Pons (tissue), 1 donor: ENCODE measurements at regions not wholly inside any gene's neighbourhood (a gene's known extent, or its start where the extent isn't known, plus 50 kb on each side); places are given as distances from the start of the nearest gene placed in this dataset.

Source experiments
- DNase-seq: peaks from one replicate; pipeline ENCODE4 v3.0.0-alpha.2; 2016; ENCODE audit warnings: low spot score

DNA sequence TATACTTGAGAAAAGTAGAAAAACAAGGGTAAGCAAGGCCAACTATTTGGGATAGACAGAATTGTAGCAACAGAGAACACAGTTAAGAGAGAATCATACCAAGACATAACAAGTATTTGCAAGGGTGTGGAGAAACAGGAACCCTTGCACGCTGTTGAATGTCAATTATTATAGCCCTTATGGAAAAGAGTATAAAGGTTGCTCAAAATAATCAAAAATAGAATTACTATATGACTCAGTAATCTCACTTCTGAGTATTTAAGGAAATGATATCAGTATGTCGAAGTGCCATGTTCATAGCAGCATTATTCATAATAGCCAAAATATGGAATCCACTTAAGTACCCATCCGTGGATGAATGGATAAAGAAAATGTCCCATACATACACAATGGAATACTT is 193.3 kb downstream of the PHLDA1 start:
- no peak for DNase-seq

GRCh38 chr12:75837700-75838099 is 193.9 kb downstream of the PHLDA1 start:
- no peak for DNase-seq

DNA sequence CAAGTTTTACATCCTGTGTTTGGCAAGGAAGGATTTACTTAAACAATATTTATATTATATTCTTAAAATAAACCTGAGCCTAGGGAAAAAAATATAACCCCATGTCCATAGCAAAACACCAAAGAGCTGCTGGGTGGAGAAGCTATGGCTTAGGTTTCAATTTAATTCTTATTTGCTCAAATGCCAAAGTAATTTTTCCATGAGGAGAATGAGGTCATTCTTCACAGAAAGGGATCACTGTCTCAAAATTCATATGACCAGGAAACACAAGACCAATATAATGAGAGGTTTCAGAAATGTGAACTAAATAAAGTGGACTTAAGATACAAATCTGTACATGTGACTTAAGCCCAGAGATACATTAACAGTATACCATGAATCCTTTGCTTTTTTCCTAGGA is 195.0 kb downstream of the PHLDA1 start:
- DNase-seq, result no peak

GRCh38 chr12:75834591-75834990 is 197.0 kb downstream of the PHLDA1 start:
- DNase-seq, result no peak

DNA sequence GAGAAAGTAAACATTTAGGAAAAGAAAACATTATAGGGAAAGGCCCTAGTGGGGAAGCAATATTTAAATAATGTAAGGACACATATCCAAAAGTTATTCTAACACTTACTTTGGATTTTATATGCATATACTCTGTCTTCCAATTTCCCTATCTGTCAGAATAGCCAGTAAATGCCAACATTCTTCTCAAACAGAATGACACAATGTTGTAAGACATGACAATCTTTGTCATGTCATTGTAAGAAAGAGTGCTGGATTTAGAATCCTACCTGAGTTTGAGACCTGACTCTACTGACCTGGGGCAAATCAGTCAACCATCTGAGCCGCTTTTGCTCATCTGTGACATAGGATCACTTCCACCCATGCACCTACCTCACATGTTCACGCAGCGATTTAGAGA is 198.3 kb downstream of the PHLDA1 start:
- DNase-seq, result no peak

DNA sequence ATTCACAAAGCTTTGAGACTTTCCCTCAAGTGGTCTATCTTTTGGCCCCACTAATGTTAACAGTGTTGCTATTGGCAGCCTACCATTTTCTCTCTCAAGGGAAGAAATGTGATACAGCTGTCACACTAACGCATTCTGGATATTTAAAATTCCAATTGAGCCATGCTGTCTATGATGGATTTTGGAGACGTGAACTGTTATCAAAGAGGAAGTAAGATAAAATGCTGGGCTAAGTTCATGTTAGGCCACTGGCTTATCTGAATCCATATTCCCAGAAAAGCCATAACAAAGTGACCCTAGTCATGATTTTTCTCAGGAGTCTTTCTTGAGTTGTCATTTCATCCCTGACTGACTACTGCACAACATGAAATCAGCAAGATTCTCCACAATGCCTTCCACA is 200.2 kb downstream of the PHLDA1 start:
- no peak for DNase-seq

GRCh38 chr12:75827061-75827460 is 204.5 kb downstream of the PHLDA1 start:
- DNase-seq, result no peak

GRCh38 chr12:75825686-75826085 is 205.9 kb downstream of the PHLDA1 start:
- DNase-seq, result no peak

DNA sequence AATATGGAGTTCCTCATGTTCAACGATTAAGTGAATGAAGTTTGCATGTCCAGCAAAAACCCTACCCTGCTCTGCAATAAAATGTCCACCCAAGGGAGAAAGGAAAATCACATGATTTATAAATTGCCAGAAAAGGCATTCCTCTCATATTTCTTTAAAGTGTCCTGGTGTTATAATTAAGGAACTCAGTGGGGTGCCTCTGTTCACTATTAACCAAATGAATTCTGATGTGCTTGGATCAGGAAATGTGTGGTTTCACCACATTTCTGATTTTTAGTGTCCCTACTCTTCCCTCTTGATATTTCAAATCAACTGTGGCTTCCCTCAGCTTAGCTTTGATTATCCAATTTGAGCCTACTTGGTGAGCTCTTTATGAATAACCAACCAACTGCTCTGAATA is 208.1 kb downstream of the PHLDA1 start:
- DNase-seq, result no peak

GRCh38 chr12:75822416-75822815 is 209.2 kb downstream of the PHLDA1 start:
- no peak for DNase-seq

GRCh38 chr12:75820848-75821578 is 210.6 kb downstream of the PHLDA1 start:
- no peak for DNase-seq

DNA sequence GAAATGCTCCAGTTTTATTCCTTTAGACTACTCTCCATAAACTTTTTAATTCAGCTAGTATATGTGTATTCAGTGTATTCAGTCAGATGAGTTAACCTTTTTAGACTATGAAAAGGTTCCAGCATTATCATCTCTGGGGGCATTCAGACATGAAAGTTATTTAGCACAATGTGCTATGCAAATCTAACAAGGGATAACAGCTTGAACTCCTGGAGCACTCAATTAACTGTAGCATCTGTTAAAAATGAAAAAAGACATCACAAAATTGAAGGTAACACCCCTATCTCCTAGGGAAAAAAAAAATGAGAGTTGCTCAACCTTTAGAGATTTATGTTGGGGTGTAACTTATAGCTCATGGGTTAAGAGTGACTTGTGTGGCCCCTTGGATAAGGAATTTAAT is 211.5 kb downstream of the PHLDA1 start:
- no peak for DNase-seq

- no peak for DNase-seq
These were observed 212.1 kb downstream of the PHLDA1 start for GRCh38 chr12:75819512-75819911.

- no peak for DNase-seq
These were observed 212.7 kb downstream of the PHLDA1 start for GRCh38 chr12:75818863-75819262.

DNA sequence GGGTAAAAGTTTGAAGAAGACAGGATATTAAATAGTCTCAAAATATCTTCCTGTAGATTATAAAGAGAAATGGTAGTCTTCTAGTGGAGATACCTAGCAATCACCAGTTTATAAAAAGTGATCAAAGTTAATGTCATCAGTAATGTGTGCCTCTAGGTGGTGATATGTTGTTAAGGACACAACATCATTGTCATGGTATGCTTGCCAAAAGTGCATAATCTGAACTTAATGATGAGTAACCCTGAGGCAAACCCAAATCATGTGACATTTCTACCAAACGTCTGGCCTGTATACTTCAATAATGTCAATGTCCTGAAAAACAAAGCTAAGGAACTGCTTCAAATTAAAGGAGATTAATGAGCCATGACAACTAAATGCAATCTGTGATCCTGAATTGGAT is 214.7 kb downstream of the PHLDA1 start:
- DNase-seq, result no peak

GRCh38 chr12:75815756-75816155 is 215.8 kb downstream of the PHLDA1 start:
- DNase-seq, result no peak

GRCh38 chr12:75814851-75815754 is 216.5 kb downstream of the PHLDA1 start:
- DNase-seq, result no peak

- DNase-seq, result no peak
These were observed 218.5 kb downstream of the PHLDA1 start for GRCh38 chr12:75813072-75813471.

GRCh38 chr12:75812271-75813018 is 219.1 kb downstream of the PHLDA1 start:
- no peak for DNase-seq

GRCh38 chr12:75809746-75810145 is 221.8 kb downstream of the PHLDA1 start:
- no peak for DNase-seq

DNA sequence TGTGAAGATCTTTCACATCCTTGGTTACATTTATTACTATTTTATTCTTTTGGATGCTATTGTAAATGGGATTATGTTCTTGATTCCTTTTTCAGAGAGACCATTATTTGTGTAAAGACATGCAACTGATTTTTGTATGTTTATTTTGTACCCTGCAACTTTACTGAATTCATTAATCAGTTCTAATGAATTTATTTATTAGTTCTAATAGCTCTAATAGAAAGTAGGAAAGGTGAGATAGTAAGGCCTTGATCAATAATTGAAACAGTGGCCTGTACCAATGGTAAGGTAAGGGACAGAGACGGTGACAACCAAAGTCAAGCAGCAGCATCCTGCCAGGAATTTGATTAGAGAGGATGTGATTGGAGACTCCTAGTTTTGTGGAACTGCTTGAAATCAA is 224.1 kb downstream of the PHLDA1 start:
- DNase-seq, result no peak

GRCh38 chr12:75805905-75806304 is 225.7 kb downstream of the PHLDA1 start:
- no peak for DNase-seq

DNA sequence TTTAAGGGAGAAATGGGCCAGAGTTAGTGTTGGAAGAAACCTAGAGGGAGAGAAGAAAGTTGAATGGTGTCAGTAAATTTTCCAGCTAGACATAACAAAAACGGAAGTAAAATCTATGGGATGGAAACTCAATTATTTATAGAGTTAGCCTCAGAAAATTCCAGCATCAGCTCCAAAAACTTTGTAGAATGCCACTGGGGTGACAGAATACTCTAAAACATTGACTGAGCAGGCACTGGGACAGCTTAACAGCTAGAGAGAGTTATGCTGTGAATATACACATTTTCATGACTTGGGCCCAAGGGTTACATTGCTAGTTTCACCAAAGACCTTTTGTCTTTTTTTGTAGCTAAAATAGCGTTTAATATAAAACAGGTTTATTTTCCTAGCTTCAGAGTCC is 226.3 kb downstream of the PHLDA1 start:
- DNase-seq, result no peak
